H1 (cell line): ENCODE measurements at regions not wholly inside any gene's neighbourhood (a gene's known extent, or its start where the extent isn't known, plus 50 kb on each side); places are given as distances from the start of the nearest gene placed in this dataset.

ENCODE experiments used
- CTCF ChIA-PET: fragments of 300-600 bp; sonication (Branson Sonifier 250); formaldehyde crosslinking; loops from one replicate; lab custom pipeline; 2021; ENCODE audit not compliant: partially characterized antibody; lab: Charles Lee
- POLR2A ChIA-PET: fragments of 300-600 bp; sonication (Branson Sonifier 250); formaldehyde crosslinking; loops from one replicate; lab custom pipeline; 2021; ENCODE audit warnings: inconsistent platforms; ENCODE audit not compliant: partially characterized antibody; lab: Charles Lee
- DNase-seq, 2 experiments: peaks; one replicate each; pipeline versions ENCODE4 v3.0.0 to v3.0.0-alpha.2; 2010 to 2022; ENCODE audit warnings: low spot score in 2 of 2, low read depth in 1 of 2, mixed read lengths in 1 of 2
- FAIRE-seq: peaks from 2 replicates; lab custom pipeline; 2011; peaks lifted over from hg19 to GRCh38; lab: Jason Lieb, UNC
- H2AFZ ChIP-seq: 2 replicates; pipeline ENCODE4 v1.8.1; 2012; ENCODE audit warnings: low read length, inconsistent platforms
- H2AK5ac ChIP-seq: 2 replicates; pipeline ENCODE4 v1.6.1; 2013; ENCODE audit warnings: low read depth, low read length
- H2BK120ac ChIP-seq: replicated peaks from 2 replicates; pipeline ENCODE3; 2013; ENCODE audit warnings: low read depth, low read length, inconsistent platforms
- H2BK12ac ChIP-seq: 2 replicates; pipeline ENCODE4 v1.6.1; 2013; ENCODE audit warnings: low read depth, low read length
- H2BK15ac ChIP-seq: 2 replicates; pipeline ENCODE4 v1.6.1; 2013; ENCODE audit warnings: low read length
- H2BK20ac ChIP-seq: 2 replicates; pipeline ENCODE4 v1.6.1; 2013; ENCODE audit warnings: low read length
- H2BK5ac ChIP-seq: 2 replicates; pipeline ENCODE4 v1.6.1; 2013; ENCODE audit warnings: low read depth, low read length
- H3K14ac ChIP-seq: 2 replicates; pipeline ENCODE4 v1.6.1; 2013; ENCODE audit warnings: inconsistent platforms; ENCODE audit not compliant: insufficient read length
- H3K18ac ChIP-seq: 2 replicates; pipeline ENCODE4 v1.6.1; 2013; ENCODE audit warnings: low read length; ENCODE audit errors: extremely low read depth
- H3K23ac ChIP-seq: 2 replicates; pipeline ENCODE4 v1.6.1; 2013; ENCODE audit warnings: inconsistent platforms; ENCODE audit not compliant: insufficient read length
- H3K23me2 ChIP-seq: 2 replicates; pipeline ENCODE4 v1.6.1; 2013; ENCODE audit warnings: low read depth, low read length
- H3K27ac ChIP-seq: 2 replicates; pipeline ENCODE4 v1.6.1; 2011; ENCODE audit warnings: low read depth, low read length, inconsistent platforms
- H3K27me3 ChIP-seq, 4 experiments: replicated peaks in 1 of 4; 1 replicate in 1 of 4; 2 replicates in 3 of 4; pipeline versions ENCODE4 v1.6.1 to v1.8.1; 2011 to 2013; ENCODE audit warnings: low read length in 3 of 4, mild to moderate bottlenecking in 3 of 4, inconsistent platforms in 2 of 4, mixed read lengths in 2 of 4, moderate library complexity in 1 of 4; ENCODE audit not compliant: control insufficient read depth in 3 of 4, insufficient read depth in 3 of 4; ENCODE audit errors: extremely low read depth in 1 of 4
- H3K36me3 ChIP-seq, 4 experiments: 2 replicates each; pipeline versions ENCODE4 v1.6.1 to v1.8.1; 2011 to 2013; ENCODE audit warnings: mild to moderate bottlenecking in 4 of 4, low read length in 3 of 4, moderate library complexity in 2 of 4, control low read depth in 1 of 4, inconsistent platforms in 1 of 4; ENCODE audit not compliant: insufficient read depth in 4 of 4, control insufficient read depth in 2 of 4
- H3K4ac ChIP-seq: replicated peaks from 2 replicates; pipeline ENCODE3; 2013; ENCODE audit warnings: low read length, low read depth, mixed read lengths, inconsistent platforms; ENCODE audit not compliant: insufficient read length
- H3K4me1 ChIP-seq, 4 experiments: replicated peaks in 1 of 4; 1 replicate in 1 of 4; 2 replicates in 3 of 4; pipeline versions ENCODE4 v1.6.1 to v1.8.1; 2011 to 2013; ENCODE audit warnings: low read length in 3 of 4, inconsistent platforms in 2 of 4, mixed read lengths in 1 of 4; ENCODE audit not compliant: insufficient read depth in 4 of 4, control insufficient read depth in 3 of 4
- H3K4me2 ChIP-seq, 2 experiments: 2 replicates each; pipeline versions ENCODE4 v1.6.1 to v1.8.1; 2011 to 2013; ENCODE audit warnings: low read depth in 2 of 2, low read length in 2 of 2, control low read depth in 1 of 2, inconsistent platforms in 1 of 2, mild to moderate bottlenecking in 1 of 2; ENCODE audit not compliant: insufficient read depth in 1 of 2
- H3K4me3 ChIP-seq, 4 experiments: fragments of 200-600, 300-600 bp in 1 of 4; sonication (generic), shearing (Covaris generic), sonication (Bioruptor Twin) in 1 of 4; 2 replicates each; pipeline versions ENCODE4 v1.5.1 to v1.8.1; 2011 to 2016; ENCODE audit warnings: low read length in 4 of 4, low read depth in 3 of 4, control low read depth in 2 of 4, inconsistent platforms in 2 of 4, mild to moderate bottlenecking in 2 of 4, mixed read lengths in 1 of 4, moderate library complexity in 1 of 4; ENCODE audit not compliant: insufficient read depth in 2 of 4; ENCODE audit errors: extremely low read depth in 1 of 4
- H3K56ac ChIP-seq: replicated peaks from 2 replicates; pipeline ENCODE3; 2013; ENCODE audit warnings: low read depth, mild to moderate bottlenecking, mixed read lengths, low read length, inconsistent platforms; ENCODE audit not compliant: insufficient read length
- H3K79me1 ChIP-seq: 2 replicates; pipeline ENCODE4 v1.6.1; 2013; ENCODE audit warnings: low read depth, low read length, control low read depth
- H3K79me2 ChIP-seq, 2 experiments: 2 replicates each; pipeline versions ENCODE4 v1.6.1 to v1.8.1; 2012 to 2013; ENCODE audit warnings: low read length in 2 of 2, mild to moderate bottlenecking in 2 of 2, inconsistent platforms in 1 of 2; ENCODE audit not compliant: insufficient read depth in 2 of 2, control insufficient read depth in 1 of 2
- H3K9ac ChIP-seq, 4 experiments: replicated peaks in 1 of 4; 1 replicate in 1 of 4; 2 replicates in 3 of 4; pipeline versions ENCODE4 v1.6.1 to v1.8.1; 2011 to 2013; ENCODE audit warnings: low read depth in 3 of 4, low read length in 3 of 4, control low read depth in 2 of 4, mild to moderate bottlenecking in 2 of 4, moderate library complexity in 2 of 4, inconsistent platforms in 1 of 4; ENCODE audit errors: extremely low read depth in 1 of 4
- H3K9me3 ChIP-seq, 2 experiments: 2 replicates each; pipeline versions ENCODE4 v1.6.1 to v1.8.1; 2012 to 2013; ENCODE audit warnings: mild to moderate bottlenecking in 2 of 2, moderate library complexity in 2 of 2, control low read depth in 1 of 2, inconsistent platforms in 1 of 2, low read depth in 1 of 2, low read length in 1 of 2, mixed read lengths in 1 of 2; ENCODE audit not compliant: insufficient read depth in 2 of 2
- H4K20me1 ChIP-seq, 2 experiments: replicated peaks in 1 of 2; 2 replicates each; pipeline versions ENCODE3 to v1.8.1; 2011 to 2013; ENCODE audit warnings: inconsistent platforms in 2 of 2, low read length in 2 of 2, mild to moderate bottlenecking in 1 of 2; ENCODE audit not compliant: insufficient read depth in 2 of 2, control insufficient read depth in 1 of 2
- H4K5ac ChIP-seq: 2 replicates; pipeline ENCODE4 v1.6.1; 2013; ENCODE audit warnings: low read length, low read depth, mixed read lengths, inconsistent platforms; ENCODE audit not compliant: insufficient read length
- H4K8ac ChIP-seq: 2 replicates; pipeline ENCODE4 v1.8.0; 2013; ENCODE audit warnings: mild to moderate bottlenecking, moderate library complexity, low read length, inconsistent platforms; ENCODE audit not compliant: insufficient read depth; ENCODE audit errors: extremely low read depth
- H4K91ac ChIP-seq: replicated peaks from 2 replicates; pipeline ENCODE3; 2013; ENCODE audit warnings: low read length, mixed read lengths, inconsistent platforms; ENCODE audit not compliant: insufficient read length
- ASH2L ChIP-seq: fragments of 200-600, 300-600 bp; sonication (generic); IDR thresholded peaks from one replicate; pipeline ENCODE4 v1.7.1; 2017; ENCODE audit warnings: low read length
- CTBP2 ChIP-seq: IDR thresholded peaks from 2 replicates; pipeline ENCODE4 v1.7.0; 2011; ENCODE audit warnings: borderline replicate concordance, mild to moderate bottlenecking, moderate library complexity, mixed read lengths, low read length; ENCODE audit not compliant: insufficient read depth, insufficient read length
- EGR1 ChIP-seq: IDR thresholded peaks from 2 replicates; pipeline ENCODE4 v1.6.1; 2011; ENCODE audit warnings: low read depth, low read length, borderline replicate concordance
- EP300 ChIP-seq, 2 experiments: IDR thresholded peaks; 1 replicate in 1 of 2; 2 replicates in 1 of 2; pipeline ENCODE4 v1.6.1; 2011 to 2012; ENCODE audit warnings: low read depth in 2 of 2, low read length in 2 of 2, mild to moderate bottlenecking in 2 of 2, borderline replicate concordance in 1 of 2, inconsistent platforms in 1 of 2, moderate library complexity in 1 of 2
- GABPA ChIP-seq: IDR thresholded peaks from 2 replicates; pipeline ENCODE4 v1.6.1; 2011; ENCODE audit warnings: mild to moderate bottlenecking, low read length, moderate library complexity, borderline replicate concordance; ENCODE audit not compliant: insufficient read depth
- KDM1A ChIP-seq: fragments of 200-600, 300-600 bp; sonication (generic); IDR thresholded peaks from 2 replicates; pipeline ENCODE4 v1.7.1; 2016; ENCODE audit warnings: mild to moderate bottlenecking, low read length, borderline replicate concordance
- PHF8 ChIP-seq: fragments of 200-600 bp; sonication (generic); conservative IDR thresholded peaks from 2 replicates; pipeline ENCODE4 v1.7.1; 2012; ENCODE audit warnings: low read depth, mild to moderate bottlenecking, inconsistent platforms, low read length, moderate library complexity
- RAD21 ChIP-seq, 2 experiments: IDR thresholded peaks in 1 of 2; conservative IDR thresholded peaks in 1 of 2; 2 replicates each; pipeline ENCODE4 v1.6.1; 2011; ENCODE audit warnings: low read depth in 2 of 2, low read length in 2 of 2, improper control_type of control experiment in 1 of 2, inconsistent platforms in 1 of 2, mild to moderate bottlenecking in 1 of 2, moderate library complexity in 1 of 2
- RXRA ChIP-seq: IDR thresholded peaks from 2 replicates; pipeline ENCODE4 v1.6.1; 2011; ENCODE audit warnings: low read depth, mild to moderate bottlenecking, low read length, moderate library complexity; ENCODE audit not compliant: insufficient read depth
- SAP30 ChIP-seq: fragments of 300-600 bp; sonication (generic); IDR thresholded peaks from 2 replicates; pipeline ENCODE4 v1.7.1; 2012; ENCODE audit warnings: low read length, moderate library complexity, mild to moderate bottlenecking, inconsistent platforms; ENCODE audit not compliant: insufficient read depth, insufficient replicate concordance
- TEAD4 ChIP-seq: IDR thresholded peaks from 2 replicates; pipeline ENCODE4 v1.6.1; 2012; ENCODE audit warnings: low read depth, low read length, inconsistent platforms, mixed read lengths
- WGBS, 2 experiments: shearing (Covaris generic) in 1 of 2; methylation state at CpG; one replicate each; pipeline versions ENCODE4 v1.1.6 to v1.1.7; 2013 to 2015; ENCODE audit warnings: low lambda C conversion rate in 2 of 2, mixed read lengths in 2 of 2, inconsistent platforms in 1 of 2, low coverage in 1 of 2, missing lambda C conversion rate in 1 of 2; ENCODE audit not compliant: insufficient replicate concordance in 2 of 2, insufficient coverage in 1 of 2, insufficient read length in 1 of 2; ENCODE audit errors: extremely low coverage in 1 of 2, missing lambda C conversion rate in 1 of 2; 5-methylcytosine and 5-hydroxymethylcytosine counted together
- TF ChIP-seq, protein P1 (sequence below): IDR thresholded peaks from 2 replicates; pipeline ENCODE4 v1.6.1; 2012; ENCODE audit warnings: inconsistent platforms

DNA sequence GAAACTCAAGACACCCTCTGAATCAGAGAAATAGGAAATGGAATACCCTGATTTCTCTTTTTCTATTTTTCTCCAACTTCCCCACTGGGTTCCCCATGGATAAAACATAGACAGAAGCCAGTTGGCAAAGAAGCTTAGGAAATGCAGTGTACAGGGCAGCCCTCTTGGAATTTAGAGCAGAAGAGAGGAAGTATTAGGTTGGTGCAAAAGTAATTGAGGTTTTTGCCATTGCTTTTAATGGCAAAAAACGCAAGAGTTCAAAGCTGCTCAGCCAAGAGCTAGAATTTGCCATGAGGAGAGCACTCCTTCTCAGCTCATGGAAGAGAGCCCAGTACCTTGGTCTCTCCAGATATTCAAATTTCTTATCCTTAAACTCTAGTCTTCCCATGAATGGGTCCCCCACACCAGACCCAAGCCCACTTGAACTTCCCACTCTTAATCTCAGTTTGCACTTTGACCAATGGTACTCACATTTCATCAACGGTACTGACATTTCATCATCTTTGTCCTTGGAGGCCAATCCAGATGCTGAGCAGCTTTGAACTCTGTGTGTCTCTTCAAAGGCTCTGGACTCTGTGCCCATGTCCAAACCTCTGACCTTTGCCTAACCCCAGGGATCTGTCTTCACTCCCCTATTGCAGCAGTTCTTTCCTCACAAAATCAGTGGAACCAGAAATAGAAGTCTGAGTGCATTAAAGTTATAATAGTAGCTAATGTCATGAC is 73.2 kb upstream of the PPP1R3C start:
- Histone ChIP-seq H3K27ac (no peak overlapping the region), H3K23ac (no peak overlapping the region), H2BK20ac (no peak overlapping the region), H3K27me3 (no peaks in the 10 kb centered on the region), H3K56ac (no peak overlapping the region), H2BK120ac (no peak overlapping the region), H3K23me2 (no peaks in the 10 kb centered on the region), H3K4me3 (no peak overlapping the region), H3K79me2 (no peaks in the 10 kb centered on the region), H3K4me2 (no peak overlapping the region), H3K18ac (no peak overlapping the region), H2AFZ (no peak overlapping the region), H2BK15ac (no peak overlapping the region), H3K36me3 (no peaks in the 10 kb centered on the region), H2BK12ac (no peak overlapping the region), H4K91ac (no peak overlapping the region), H4K8ac (no peak overlapping the region), H2AK5ac (no peak overlapping the region), H3K4me1 (no peaks in the 10 kb centered on the region), H3K9me3 (no peaks in the 10 kb centered on the region), H4K20me1 (no peaks in the 10 kb centered on the region), H3K9ac (no peak overlapping the region), H3K79me1 (no peaks in the 10 kb centered on the region), H3K14ac (no peak overlapping the region), H2BK5ac (no peak overlapping the region), H4K5ac (no peak overlapping the region), H3K4ac (no peak overlapping the region)
- WGBS, 2 experiments: 92% methylated on average over 2 of the region's 2 CpGs; no CpG with 5 or more reads in 1 of the 2 experiments
- ChIA-PET CTCF (interaction anchor here (3.1 to 3.6 kb wide), 2 partner anchors 12 to 71 kb away, joined by 12 to 26 read pairs; no protein-coding TSS in a partner anchor), POLR2A (no interaction called here)
- DNase-seq (no peak), FAIRE-seq (no peak)
- TF ChIP-seq SAP30 (no peak), RAD21 (IDR thresholded peaks at IDR 0.05 in 1 of 2, conservative IDR thresholded peaks at IDR 0.05 in 1 of 2; ENCODE audit: low read depth in 2 of 2, low read length in 2 of 2) (no peak), EGR1 (no peak), TEAD4 (no peak), KDM1A (no peak), RXRA (no peak), ASH2L (no peak), GABPA (no peak), CTBP2 (no peak), PHF8 (no peak), EP300 (IDR thresholded peaks at IDR 0.05; ENCODE audit: borderline replicate concordance in 1 of 2, low read depth in 2 of 2, low read length in 2 of 2) (no peak)
- TF ChIP-seq, protein P1, sequence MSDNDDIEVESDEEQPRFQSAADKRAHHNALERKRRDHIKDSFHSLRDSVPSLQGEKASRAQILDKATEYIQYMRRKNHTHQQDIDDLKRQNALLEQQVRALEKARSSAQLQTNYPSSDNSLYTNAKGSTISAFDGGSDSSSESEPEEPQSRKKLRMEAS: no peak
